Urinary bladder (tissue), 3 donors: ENCODE measurements at regions not wholly inside any gene's neighbourhood (a gene's known extent, or its start where the extent isn't known, plus 50 kb on each side); places are given as distances from the start of the nearest gene placed in this dataset.
"Not testable (repeated sequence)": the region's sequence is repeated elsewhere in the genome, so short reads cannot be mapped to it uniquely, and the experiment has no call there.

Experiments used
- DNase-seq: peaks from one replicate; pipeline ENCODE4 v3.0.0-alpha.2; 2015; ENCODE audit errors: extremely low spot score
- H3K27ac ChIP-seq: one replicate; pipeline ENCODE4 v1.5.1; 2013; ENCODE audit warnings: low read depth, mild to moderate bottlenecking, moderate library complexity
- H3K36me3 ChIP-seq: one replicate; pipeline ENCODE4 v1.6.1; 2013; ENCODE audit warnings: mild to moderate bottlenecking, moderate library complexity; ENCODE audit not compliant: insufficient read depth
- H3K4me1 ChIP-seq: one replicate; pipeline ENCODE4 v1.6.1; 2013; ENCODE audit warnings: mild to moderate bottlenecking, moderate library complexity; ENCODE audit not compliant: insufficient read depth
- H3K4me3 ChIP-seq: one replicate; pipeline ENCODE4 v1.5.1; 2013; ENCODE audit warnings: low read depth, low read length
- WGBS: extraction: QIAGEN DNeasy Blood & Tissue Kit; methylation state at CpG from one replicate; pipeline ENCODE4 v1.1.7; 2013; 5-methylcytosine and 5-hydroxymethylcytosine counted together
- donor health status: healthy with polysubstance abuse.
- donor health status: healthy.

DNA sequence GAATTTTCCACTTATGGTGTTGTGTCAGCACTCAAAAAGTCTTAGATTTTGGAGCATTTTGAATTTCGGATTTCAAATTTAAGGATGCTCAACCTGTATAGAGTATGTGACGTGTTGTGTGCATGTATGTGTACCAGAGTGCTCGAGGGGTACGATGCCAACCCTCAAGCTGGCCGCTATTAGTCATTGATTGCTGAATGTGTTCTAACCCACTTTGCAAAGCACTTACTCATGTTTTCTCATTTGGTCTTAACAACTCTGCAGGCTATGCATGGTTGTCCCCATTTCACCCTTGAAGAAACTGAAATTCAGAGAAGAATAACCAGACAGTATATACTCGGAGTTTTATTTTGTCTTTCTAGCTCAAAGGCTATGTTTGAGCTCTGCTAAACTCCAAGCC lies 196.4 kb upstream of the TENM4 start:
- DNase-seq = no peak
- Histone ChIP-seq H3K27ac (no peak overlapping the region), H3K36me3 (no peaks in the 10 kb centered on the region), H3K4me3 (no peak overlapping the region), H3K4me1 (no peaks in the 10 kb centered on the region)
- 92% methylated on average over 6 of the region's 6 CpGs for WGBS

DNA sequence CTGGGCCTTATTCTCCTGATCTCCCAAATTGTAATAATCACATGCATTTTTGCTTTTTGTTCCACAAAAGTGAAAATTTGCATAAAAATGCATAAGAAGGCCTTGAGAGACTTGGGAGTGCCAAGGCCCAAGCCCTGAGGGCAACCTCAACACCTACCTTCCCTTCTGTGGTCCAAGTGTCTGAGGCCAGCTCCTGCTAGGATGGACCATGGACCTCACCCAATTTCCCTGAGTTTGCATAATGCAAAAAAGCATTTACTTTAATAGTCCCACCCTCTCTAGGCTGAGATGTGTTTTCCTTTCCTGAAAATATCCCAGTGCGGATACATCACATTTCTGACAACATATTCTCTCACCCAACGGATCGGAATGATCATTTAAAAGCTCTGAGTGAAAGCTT lies 194.1 kb upstream of the TENM4 start:
- no peak for DNase-seq
- no peaks in the 10 kb centered on the region for H3K36me3 ChIP-seq
- H3K4me1 ChIP-seq = no peaks in the 10 kb centered on the region
- 97% methylated on average over 3 of the region's 3 CpGs for WGBS
- H3K27ac ChIP-seq = no peak overlapping the region
- H3K4me3 ChIP-seq = no peak overlapping the region

DNA sequence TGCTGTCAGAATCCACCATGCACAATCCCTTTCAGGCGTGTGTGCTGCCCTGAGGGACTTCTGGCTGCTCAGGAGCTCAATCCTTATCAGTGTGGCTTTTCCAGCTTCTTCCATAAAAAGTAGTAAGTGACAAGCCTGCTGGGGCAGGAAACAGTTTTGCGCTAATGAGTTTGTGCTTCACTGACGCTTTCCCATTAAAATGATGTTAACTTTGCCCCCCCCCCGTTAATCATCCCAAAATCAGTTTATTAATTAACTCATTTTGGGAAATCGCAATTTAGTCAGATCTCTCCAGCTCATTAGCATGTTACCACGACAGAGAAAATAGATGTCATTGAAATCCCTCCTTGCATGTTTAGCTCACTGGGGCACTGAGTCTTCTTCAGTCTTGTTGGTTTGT lies 186.5 kb upstream of the TENM4 start:
- DNase-seq = no peak
- H3K4me3 ChIP-seq = no peak overlapping the region
- 65% methylated on average over 6 of the region's 6 CpGs for WGBS
- H3K36me3 ChIP-seq = no peaks in the 10 kb centered on the region
- H3K4me1 ChIP-seq = no peaks in the 10 kb centered on the region
- no peak overlapping the region for H3K27ac ChIP-seq

DNA sequence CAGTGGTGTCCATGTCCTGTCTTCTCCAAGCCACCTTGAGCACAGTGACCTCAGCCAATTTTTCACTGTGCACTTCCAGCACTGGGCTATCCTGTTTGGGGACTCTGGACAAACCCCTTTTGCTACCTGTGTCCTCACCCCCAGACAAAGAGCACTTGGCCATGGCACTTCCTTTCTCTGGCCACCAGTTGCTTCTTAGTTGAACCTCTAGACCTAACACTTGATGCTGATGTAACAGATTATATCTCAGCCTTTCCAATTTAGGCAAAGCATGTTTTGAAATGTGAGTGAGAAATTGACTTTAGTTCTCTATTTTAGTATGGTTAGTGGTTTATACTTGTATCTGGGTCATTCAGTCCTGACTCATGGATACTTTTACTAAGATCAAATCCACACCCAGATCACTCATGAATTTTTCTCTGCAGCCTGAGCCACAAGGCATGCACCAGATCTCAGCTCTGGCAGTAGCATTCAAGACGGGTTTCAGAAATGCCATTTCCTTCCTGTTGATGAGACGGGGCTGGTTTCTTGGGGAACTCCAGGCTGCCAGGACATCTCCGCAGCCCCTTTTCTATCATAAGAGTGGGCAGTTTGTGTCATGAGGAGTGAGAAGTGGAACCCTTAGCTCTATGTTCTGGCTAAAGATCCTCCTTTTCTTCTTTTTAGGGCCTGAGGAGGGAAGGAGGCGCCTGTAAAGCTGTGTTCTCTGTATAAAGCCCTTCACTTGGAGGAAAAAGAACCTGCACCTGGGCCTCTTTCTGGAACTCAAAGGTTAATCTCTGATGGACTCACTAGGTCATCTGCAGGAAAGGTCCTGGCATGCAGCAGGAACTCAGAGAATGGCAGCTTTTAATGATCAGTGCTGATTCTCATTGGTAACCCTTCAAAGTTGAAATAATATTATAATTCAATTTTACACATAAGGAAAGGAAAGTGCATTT lies 185.6 kb upstream of the TENM4 start:
- Histone ChIP-seq H3K27ac (no peak overlapping the region), H3K36me3 (no peaks in the 10 kb centered on the region), H3K4me1 (no peaks in the 10 kb centered on the region), H3K4me3 (no peak overlapping the region)
- 63% methylated on average over 4 of the region's 4 CpGs for WGBS
- no peak for DNase-seq

DNA sequence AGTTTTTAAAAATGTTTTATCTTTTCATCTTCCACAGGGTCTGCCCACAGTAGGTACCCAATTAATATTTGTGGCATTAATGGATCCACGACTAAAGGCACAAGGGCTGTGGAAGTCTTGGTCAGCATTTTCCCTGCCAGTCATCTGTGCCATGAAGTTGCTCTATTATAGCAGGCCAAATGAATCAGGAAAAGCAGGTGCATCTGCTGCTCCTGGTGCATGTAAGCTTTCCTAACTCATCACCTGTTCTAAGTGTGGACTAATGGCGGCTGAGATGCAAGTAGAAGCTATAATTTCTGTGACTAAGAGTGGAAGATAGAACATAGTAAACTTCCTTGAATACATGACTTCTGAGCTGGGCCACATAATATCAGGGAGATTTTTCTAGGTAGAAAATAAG lies 182.5 kb upstream of the TENM4 start:
- Histone ChIP-seq H3K4me3 (no peak overlapping the region), H3K36me3 (no peaks in the 10 kb centered on the region), H3K27ac (no peak overlapping the region), H3K4me1 (no peaks in the 10 kb centered on the region)
- DNase-seq = no peak
- WGBS = 89% methylated on average over 2 of the region's 2 CpGs

DNA sequence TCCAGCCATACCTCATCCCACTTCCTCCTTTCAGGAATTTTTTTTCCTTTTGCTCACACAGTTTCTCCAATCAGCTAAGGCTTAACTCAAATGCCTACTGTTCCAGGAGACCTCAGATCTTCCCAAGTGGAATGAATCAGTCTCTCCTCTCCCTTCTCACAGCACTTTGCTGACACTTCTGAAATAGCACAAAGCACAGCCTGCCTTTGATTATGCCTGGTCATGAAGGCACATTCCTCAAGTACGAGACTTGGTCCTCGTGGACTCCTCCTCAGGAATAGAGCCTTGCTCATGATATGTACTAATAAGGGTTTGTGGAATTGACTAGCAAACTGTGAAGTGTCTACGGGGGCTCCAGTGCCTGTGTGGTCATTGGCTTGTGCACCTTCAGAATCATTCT lies 176.7 kb upstream of the TENM4 start:
- no peak overlapping the region for H3K4me3 ChIP-seq
- WGBS = 63% methylated on average over 3 of the region's 3 CpGs
- no peak overlapping the region for H3K27ac ChIP-seq
- DNase-seq = no peak
- no peaks in the 10 kb centered on the region for H3K36me3 ChIP-seq
- no peaks in the 10 kb centered on the region for H3K4me1 ChIP-seq

DNA sequence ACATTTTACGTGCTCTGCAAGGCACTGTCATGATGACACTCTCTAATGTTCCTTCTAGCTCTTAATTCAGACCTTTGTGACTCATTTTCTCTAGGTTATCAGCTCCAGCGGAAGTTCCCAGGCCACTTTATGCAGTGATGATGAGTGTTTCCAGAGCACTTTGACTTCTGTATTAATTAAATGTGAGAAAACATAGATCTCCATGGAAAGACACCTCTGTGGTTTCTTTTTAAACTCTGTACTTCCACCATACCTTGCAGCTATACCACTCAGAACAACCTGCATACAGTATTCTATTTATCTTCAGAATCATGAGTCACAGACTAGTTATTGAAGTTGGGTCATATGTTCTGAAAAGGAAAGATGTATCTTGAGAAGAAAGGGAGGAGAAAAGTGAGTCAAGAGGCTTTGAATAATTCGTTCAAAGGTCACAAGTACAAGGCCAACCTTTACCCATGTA lies 175.6 kb upstream of the TENM4 start:
- Histone ChIP-seq H3K4me1 (no peaks in the 10 kb centered on the region), H3K4me3 (no peak overlapping the region), H3K36me3 (no peaks in the 10 kb centered on the region), H3K27ac (no peak overlapping the region)
- no peak for DNase-seq
- 64% methylated on average over 3 of the region's 3 CpGs for WGBS

DNA sequence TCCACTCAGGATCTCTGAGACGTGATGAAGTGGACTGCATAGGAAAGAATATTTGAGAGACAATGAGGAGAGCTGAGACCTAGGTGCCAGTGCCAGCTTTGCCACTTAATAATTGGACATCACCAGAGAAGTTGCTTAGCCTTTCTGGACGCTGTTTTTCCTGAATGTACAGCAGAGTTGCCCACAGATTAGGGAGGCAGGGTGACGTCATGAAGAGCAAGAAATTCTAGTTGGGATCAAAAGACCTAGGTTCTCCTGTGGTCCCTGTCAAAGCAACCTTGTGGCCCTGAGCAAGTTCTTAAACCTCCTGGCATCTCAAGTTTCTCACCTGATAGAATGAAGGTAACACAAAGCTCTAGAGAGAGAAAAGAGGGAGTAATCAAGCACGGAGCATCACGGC lies 174.6 kb upstream of the TENM4 start:
- no peaks in the 10 kb centered on the region for H3K36me3 ChIP-seq
- H3K4me1 ChIP-seq = no peaks in the 10 kb centered on the region
- 81% methylated on average over 5 of the region's 5 CpGs for WGBS
- H3K4me3 ChIP-seq = no peak overlapping the region
- no peak overlapping the region for H3K27ac ChIP-seq
- no peak for DNase-seq

DNA sequence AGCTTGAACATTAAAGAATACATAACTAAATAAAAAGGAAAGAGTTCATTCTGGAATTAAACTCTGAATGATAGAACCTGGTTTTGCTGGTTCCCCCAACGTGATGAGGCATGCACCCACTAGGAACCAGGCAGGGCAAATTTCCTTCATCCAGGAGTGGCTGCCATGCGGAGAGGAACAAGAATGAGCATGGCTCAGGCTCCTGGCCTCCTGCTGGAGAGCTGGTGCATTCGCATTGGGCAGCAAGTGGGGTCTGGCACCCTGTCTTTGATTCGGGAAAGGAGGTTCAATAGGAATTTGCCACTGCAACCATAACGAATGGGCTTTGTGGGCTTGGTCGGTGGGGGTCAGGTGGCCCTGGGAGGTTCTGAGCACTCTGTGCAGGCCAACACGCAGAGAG lies 169.8 kb upstream of the TENM4 start:
- Histone ChIP-seq H3K4me3 (no peak overlapping the region), H3K36me3 (no peaks in the 10 kb centered on the region), H3K27ac (no peak overlapping the region), H3K4me1 (no peaks in the 10 kb centered on the region)
- 85% methylated on average over 7 of the region's 7 CpGs for WGBS
- DNase-seq = no peak

DNA sequence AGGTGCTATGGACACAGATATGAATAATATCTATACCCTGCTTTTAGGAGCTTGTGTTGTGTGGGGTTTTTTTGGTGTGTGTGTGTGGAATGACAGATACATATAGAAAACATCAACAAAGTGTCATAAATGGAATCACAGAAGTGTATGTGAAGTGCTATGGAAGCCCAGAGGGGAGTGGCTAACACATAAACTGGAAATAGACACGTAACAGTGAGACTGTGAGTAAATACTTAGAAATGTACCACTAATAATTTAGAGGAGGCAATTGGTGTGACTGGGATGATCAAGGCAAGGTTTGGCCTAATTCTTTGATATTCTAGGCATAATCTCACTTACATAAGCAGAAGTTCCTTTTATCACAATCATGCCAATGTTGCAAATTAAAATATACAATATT lies 169.3 kb upstream of the TENM4 start:
- 70% methylated on average over 1 of the region's 1 CpG for whole genome bisulfite sequencing
- H3K27ac ChIP-seq = no peak overlapping the region
- H3K36me3 ChIP-seq = no peaks in the 10 kb centered on the region
- H3K4me3 ChIP-seq = no peak overlapping the region
- no peak for DNase-seq
- H3K4me1 ChIP-seq = no peaks in the 10 kb centered on the region

DNA sequence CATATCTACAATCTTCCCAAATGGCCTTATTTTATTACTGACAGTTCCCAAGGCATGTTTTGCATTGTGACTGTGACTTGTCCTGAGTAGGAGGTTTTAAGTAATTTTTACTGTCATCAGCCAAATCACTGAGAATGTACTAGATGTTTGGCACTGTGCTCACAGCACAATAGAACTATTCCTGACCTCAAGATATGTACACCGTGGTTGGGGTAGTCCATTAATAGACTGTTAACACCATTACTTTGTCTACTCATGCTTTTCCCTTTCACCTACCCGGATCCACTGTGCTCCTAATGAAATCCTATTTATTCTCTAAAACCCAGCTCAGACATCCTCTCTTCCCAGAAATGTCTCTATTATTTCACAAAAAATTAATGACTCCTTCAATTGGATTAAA lies 168.7 kb upstream of the TENM4 start:
- no peak overlapping the region for H3K27ac ChIP-seq
- 60% methylated on average over 2 of the region's 2 CpGs for WGBS
- DNase-seq = no peak

DNA sequence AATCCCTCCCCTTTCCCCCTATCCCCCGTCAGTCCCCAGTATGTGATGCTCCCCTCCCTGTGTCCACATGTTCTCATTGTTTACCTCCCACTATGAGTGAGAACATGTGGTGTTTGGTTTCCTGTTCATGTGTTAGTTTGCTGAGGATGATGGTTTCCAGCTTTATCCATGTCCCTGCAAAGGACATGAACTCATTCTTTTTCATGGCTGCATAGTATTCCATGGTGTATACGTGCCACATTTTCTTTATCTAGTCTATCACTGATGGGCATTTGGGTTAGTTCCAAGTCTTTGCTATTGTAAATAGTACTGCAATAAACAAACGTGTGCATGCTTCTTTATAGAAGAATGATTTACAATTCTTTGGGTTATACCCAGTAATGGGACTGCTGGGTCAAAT lies 165.6 kb upstream of the TENM4 start:
- H3K4me1 ChIP-seq, H3K36me3 ChIP-seq, DNase-seq, H3K4me3 ChIP-seq, H3K27ac ChIP-seq: not testable (repeated sequence)
- WGBS = 62% methylated on average over 3 of the region's 3 CpGs

More for the DNA sequence above, 168.7 kb upstream of the TENM4 start:
- no peak overlapping the region for H3K4me3 ChIP-seq
- H3K36me3 ChIP-seq = no peaks in the 10 kb centered on the region
- no peaks in the 10 kb centered on the region for H3K4me1 ChIP-seq

DNA sequence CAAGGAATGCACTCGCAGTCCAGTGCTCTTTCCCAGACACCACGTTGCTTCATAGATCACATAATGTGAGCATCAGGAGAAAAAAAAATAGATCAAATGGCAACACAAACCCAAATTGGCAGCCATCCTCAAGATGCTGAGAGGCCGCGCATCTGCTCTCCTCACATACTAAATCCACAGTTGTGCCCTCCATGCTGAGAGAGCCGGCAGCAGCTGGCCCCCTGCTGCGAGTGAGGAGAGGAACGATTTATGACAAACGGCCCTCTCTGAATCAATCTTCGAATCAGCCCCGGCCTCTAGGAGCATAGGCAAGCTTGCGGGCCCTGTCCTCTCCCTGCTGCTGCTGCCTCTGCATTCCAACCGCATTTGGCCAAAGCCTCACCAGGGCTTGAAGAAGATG lies 159.9 kb upstream of the TENM4 start:
- no peaks in the 10 kb centered on the region for H3K36me3 ChIP-seq
- 72% methylated on average over 12 of the region's 12 CpGs for WGBS
- DNase-seq = no peak
- no peak overlapping the region for H3K27ac ChIP-seq
- H3K4me1 ChIP-seq = no peaks in the 10 kb centered on the region
- no peak overlapping the region for H3K4me3 ChIP-seq

DNA sequence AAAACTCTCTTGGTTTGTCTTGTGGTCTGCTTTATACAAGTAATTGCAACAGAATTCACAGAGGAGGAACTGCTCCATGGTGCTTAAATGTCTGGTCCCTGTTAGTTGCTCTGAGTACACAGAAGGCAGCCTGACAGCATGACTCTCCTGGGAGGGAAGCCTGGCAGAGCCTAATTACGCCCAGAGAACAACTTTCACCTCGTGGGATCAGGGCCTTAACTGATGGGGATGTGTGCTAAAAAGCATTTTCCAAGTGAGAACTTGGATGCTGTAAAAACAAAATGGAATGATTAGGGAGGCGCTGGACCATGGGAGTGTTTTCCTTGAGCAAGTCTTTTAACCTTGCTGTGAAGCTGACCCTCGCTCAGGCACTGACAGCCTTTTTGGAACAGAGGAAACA lies 154.0 kb upstream of the TENM4 start:
- H3K4me3 ChIP-seq = no peak overlapping the region
- WGBS = 46% methylated on average over 4 of the region's 4 CpGs

More for the DNA sequence above, 154.0 kb upstream of the TENM4 start:
- Histone ChIP-seq H3K27ac (no peak overlapping the region), H3K4me1 (no peaks in the 10 kb centered on the region), H3K36me3 (no peaks in the 10 kb centered on the region)
- no peak for DNase-seq
